GM12891 (cell line): ENCODE measurements at regions not wholly inside any gene's neighbourhood (a gene's known extent, or its start where the extent isn't known, plus 50 kb on each side); places are given as distances from the start of the nearest gene placed in this dataset.

Source experiments
- POLR2A ChIP-seq: IDR thresholded peaks from 2 replicates; pipeline ENCODE4 v1.6.1; 2011; ENCODE audit warnings: low read depth, low read length, control low read depth
- POLR2AphosphoS5 ChIP-seq: IDR thresholded peaks from 2 replicates; pipeline ENCODE4 v1.6.1; 2011; ENCODE audit warnings: low read depth, low read length, control low read depth
- SPI1 ChIP-seq: IDR thresholded peaks from 2 replicates; pipeline ENCODE4 v1.6.1; 2011; ENCODE audit warnings: low read depth, low read length, control low read depth
- TAF1 ChIP-seq: IDR thresholded peaks from 2 replicates; pipeline ENCODE4 v1.6.1; 2011; ENCODE audit warnings: low read depth, low read length, control low read depth

DNA sequence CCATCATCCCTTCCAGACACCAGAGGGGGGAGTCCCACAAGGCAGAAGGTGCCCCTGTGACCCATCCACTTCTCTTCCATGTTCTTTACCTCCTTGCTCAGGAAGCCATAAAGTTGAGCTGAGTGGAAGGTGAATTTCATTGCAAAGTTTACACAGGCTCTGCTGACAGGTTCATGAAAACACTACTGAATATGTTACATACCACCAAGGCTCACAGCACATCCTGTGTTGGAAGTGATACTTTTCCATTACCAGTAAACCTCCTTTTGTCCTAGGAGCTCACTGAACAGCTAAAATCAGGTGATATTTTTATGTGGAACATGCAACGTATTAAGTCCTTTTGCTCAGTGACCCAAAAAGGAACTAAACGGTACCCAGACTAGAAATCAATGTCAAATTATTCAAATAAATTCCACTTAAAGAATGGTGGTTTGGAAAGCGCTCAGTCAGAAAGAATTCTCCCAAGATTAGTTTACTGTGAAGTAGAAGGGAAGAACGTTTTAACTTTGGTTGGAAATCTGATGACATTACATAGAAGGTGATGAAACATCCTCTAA is 196.2 kb upstream of the NUDT4 start:
- TF ChIP-seq POLR2AphosphoS5 (no peak), POLR2A (no peak), TAF1 (no peak), SPI1 (no peak)
